ENCODE measurements at regions not wholly inside any gene's neighbourhood (a gene's known extent, or its start where the extent isn't known, plus 50 kb on each side); places are given as distances from the start of the nearest gene placed in this dataset.
"Not testable (repeated sequence)": the region's sequence is repeated elsewhere in the genome, so short reads cannot be mapped to it uniquely, and the experiment has no call there.

DNA sequence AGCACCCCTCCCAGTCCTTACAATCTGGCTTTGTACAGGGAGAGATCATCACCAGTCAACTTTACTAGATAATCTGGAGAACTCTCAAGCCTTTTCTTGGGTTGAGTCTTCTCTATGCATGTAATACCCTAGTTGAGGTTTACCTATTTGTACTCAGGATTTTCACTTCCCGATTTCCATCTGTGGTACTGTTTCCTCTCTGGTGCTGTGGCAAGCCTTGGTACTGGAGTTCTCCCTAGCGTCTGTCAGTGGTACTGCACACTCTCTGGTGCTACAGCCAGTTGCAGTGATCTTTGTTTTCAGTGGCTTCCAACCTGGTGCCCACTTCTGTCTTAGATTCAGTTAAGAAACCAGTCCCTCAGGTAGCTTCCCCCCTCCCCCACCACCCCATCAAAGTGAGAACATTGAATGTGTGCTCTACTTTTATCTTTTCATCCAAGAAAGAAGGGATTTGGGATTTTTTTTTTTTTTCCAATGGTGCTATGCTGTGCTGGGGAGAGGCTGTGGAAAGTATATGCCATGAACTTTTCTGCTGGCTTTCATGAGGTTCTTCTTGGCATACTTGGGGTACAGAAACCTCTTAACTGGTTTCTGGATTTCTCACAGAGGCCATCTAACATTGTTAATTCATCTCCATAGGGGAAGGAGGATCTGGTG, 69.4 kb upstream of the EVL start:
- no peak overlapping the region for H3K4me3 ChIP-seq (replicated peaks in 1 of 2; ENCODE audit: low read depth in 2 of 2, low read length in 2 of 2)
- DNase-seq (ENCODE audit: low read depth in 2 of 2) = peak; percentile 57 to 72
- TF ChIP-seq CTCF (IDR thresholded peaks at IDR 0.05; ENCODE audit: low read depth, low read length) = peak; percentile 92

GRCh38 chr14:99996951-99997571, 68.2 kb upstream of the EVL start:
- H3K4me3 ChIP-seq (replicated peaks in 1 of 2; ENCODE audit: low read depth in 2 of 2, low read length in 2 of 2) = no peak overlapping the region
- DNase-seq (ENCODE audit: low read depth in 2 of 2) = peak in 1 of 2 donors; percentile 53
- no peak for TF ChIP-seq CTCF (IDR thresholded peaks at IDR 0.05; ENCODE audit: low read depth, low read length)

DNA sequence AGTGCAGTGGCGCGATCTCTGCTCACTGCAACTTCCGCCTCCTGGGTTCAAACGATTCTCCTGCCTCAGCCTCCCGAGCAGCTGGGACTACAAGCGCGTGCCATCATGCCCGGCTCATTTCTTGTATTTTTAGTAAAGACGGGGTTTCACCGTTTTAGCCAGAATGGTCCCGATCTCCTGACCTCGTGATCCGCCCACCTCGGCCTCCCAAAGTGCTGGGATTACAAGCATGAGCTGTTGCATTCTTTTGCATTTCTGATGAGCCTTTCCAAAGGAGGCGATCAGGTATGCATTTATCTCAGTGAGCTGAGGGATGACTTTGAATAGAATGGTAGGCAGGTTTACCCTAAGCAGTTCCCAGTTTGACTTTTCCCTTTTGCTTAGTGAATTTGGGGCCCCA, 64.8 kb upstream of the EVL start:
- not testable (repeated sequence) for DNase-seq (ENCODE audit: low read depth in 2 of 2)

DNA sequence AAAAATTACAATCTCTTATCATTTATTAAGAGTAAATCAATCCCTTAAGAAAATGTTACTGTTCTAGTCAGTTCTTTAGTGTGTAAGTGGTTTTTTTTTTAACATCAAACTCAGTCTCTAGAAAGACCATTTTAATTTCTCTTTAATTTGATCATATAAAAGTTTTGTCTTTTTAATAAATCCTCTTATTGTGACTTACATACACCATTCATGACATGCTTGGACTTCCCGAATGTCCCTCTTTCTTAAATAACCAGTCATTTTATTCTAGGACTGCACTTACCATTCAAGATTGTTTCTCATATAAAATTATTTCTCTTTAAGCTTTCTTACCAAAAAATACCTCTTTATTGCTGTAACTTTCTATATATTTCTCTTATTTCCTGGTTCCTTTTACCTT, 60.8 kb upstream of the EVL start:
- no peak overlapping the region for H3K4me3 ChIP-seq (replicated peaks in 1 of 2; ENCODE audit: low read depth in 2 of 2, low read length in 2 of 2)
- no peak for DNase-seq (ENCODE audit: low read depth in 2 of 2)
- TF ChIP-seq CTCF (IDR thresholded peaks at IDR 0.05; ENCODE audit: low read depth, low read length) = no peak

More for the DNA sequence above, 64.8 kb upstream of the EVL start:
- not testable (repeated sequence) for H3K4me3 ChIP-seq (replicated peaks in 1 of 2; ENCODE audit: low read depth in 2 of 2, low read length in 2 of 2)

DNA sequence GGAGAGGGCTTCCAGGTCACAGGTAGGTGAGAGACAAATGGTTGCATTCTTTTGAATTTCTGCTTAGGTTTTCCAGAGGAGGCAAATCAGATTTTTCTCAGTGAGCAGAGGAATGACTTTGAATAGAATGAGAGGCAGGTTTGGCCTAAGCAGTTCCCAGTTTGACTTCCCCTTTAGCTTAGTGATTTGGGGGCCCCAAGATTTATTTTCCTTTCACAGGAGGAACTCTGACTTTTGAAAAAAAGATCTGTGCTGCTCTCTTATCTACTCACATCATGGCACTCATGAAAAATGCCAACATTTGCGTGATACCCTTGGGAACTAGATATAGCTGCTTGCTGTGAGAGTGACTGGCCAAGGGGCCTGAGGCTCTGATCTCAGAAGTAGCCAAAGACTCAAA, 58.0 kb upstream of the EVL start:
- no peak overlapping the region for H3K4me3 ChIP-seq (replicated peaks in 1 of 2; ENCODE audit: low read depth in 2 of 2, low read length in 2 of 2)
- DNase-seq (ENCODE audit: low read depth in 2 of 2) = no peak
- no peak for TF ChIP-seq CTCF (IDR thresholded peaks at IDR 0.05; ENCODE audit: low read depth, low read length)

- not testable (repeated sequence) for H3K4me3 ChIP-seq (replicated peaks in 1 of 2; ENCODE audit: low read depth in 2 of 2, low read length in 2 of 2); DNase-seq (ENCODE audit: low read depth in 2 of 2)
Observed at GRCh38 chr14:100009802-100010201, 55.4 kb upstream of the EVL start.

- TF ChIP-seq CTCF (IDR thresholded peaks at IDR 0.05; ENCODE audit: low read depth, low read length) = no peak
- H3K4me3 ChIP-seq (replicated peaks in 1 of 2; ENCODE audit: low read depth in 2 of 2, low read length in 2 of 2) = no peak overlapping the region
- DNase-seq (ENCODE audit: low read depth in 2 of 2) = peak in 1 of 2 donors; percentile 45
Observed at GRCh38 chr14:100010679-100011078, 54.5 kb upstream of the EVL start.

All from cardiac fibroblast (primary cell).